ENCODE measurements at regions not wholly inside any gene's neighbourhood (a gene's known extent, or its start where the extent isn't known, plus 50 kb on each side); places are given as distances from the start of the nearest gene placed in this dataset.
"Not testable (repeated sequence)": the region's sequence is repeated elsewhere in the genome, so short reads cannot be mapped to it uniquely, and the experiment has no call there.

GRCh38 chrX:11888421-11888820 is 130.4 kb downstream of the MSL3 start:
- Histone ChIP-seq H3K4me2 (ENCODE audit: low read depth, low read length, poor library complexity, severe bottlenecking) (no peak overlapping the region), H3K9me3 (ENCODE audit: low read length) (no peaks in the 10 kb centered on the region), H3K9ac (ENCODE audit: low read length) (no peak overlapping the region), H3K9me2 (replicated peaks; ENCODE audit: insufficient read depth, low read length) (0 out of 2 replicates have a peak, but pooled peaks cover 2% of the 10 kb centered on the region), H3K27me3 (ENCODE audit: low read length) (no peaks in the 10 kb centered on the region), H3K4me1 (ENCODE audit: low read length) (no peaks in the 10 kb centered on the region), H4K20me1 (ENCODE audit: insufficient read depth, low read depth, low read length) (no peaks in the 10 kb centered on the region), H3K4me3 (ENCODE audit: low read length) (no peak overlapping the region), H2AFZ (ENCODE audit: low read length) (no peak overlapping the region), H3K79me2 (ENCODE audit: low read length) (no peaks in the 10 kb centered on the region), H3K27ac (ENCODE audit: low read length) (no peak overlapping the region), H3K36me3 (ENCODE audit: insufficient read depth, low read length) (no peaks in the 10 kb centered on the region)
- no peak for DNase-seq

- H4K20me1 ChIP-seq (ENCODE audit: insufficient read depth, low read depth, low read length), result no peaks in the 10 kb centered on the region
- H2AFZ ChIP-seq (ENCODE audit: low read length), result no peak overlapping the region
- no peaks in the 10 kb centered on the region for H3K4me1 ChIP-seq (ENCODE audit: low read length)
- no peak for DNase-seq
- H3K9ac ChIP-seq (ENCODE audit: low read length), result no peak overlapping the region
- H3K27ac ChIP-seq (ENCODE audit: low read length), result no peak overlapping the region
- H3K79me2 ChIP-seq (ENCODE audit: low read length), result no peaks in the 10 kb centered on the region
- H3K9me3 ChIP-seq (ENCODE audit: low read length), result no peaks in the 10 kb centered on the region
- H3K27me3 ChIP-seq (ENCODE audit: low read length), result no peaks in the 10 kb centered on the region
- no peaks in the 10 kb centered on the region for H3K36me3 ChIP-seq (ENCODE audit: insufficient read depth, low read length)
- 0 out of 2 replicates have a peak, but pooled peaks cover 2% of the 10 kb centered on the region for H3K9me2 ChIP-seq (replicated peaks; ENCODE audit: insufficient read depth, low read length)
- H3K4me2 ChIP-seq (ENCODE audit: low read depth, low read length, poor library complexity, severe bottlenecking), result no peak overlapping the region
- no peak overlapping the region for H3K4me3 ChIP-seq (ENCODE audit: low read length)
Measured at GRCh38 chrX:11889791-11890190, 131.8 kb downstream of the MSL3 start.

GRCh38 chrX:11890836-11891514 is 132.9 kb downstream of the MSL3 start:
- no peak overlapping the region for H2AFZ ChIP-seq (ENCODE audit: low read length)
- H3K27ac ChIP-seq (ENCODE audit: low read length), result no peak overlapping the region
- no peaks in the 10 kb centered on the region for H3K9me3 ChIP-seq (ENCODE audit: low read length)
- H3K36me3 ChIP-seq (ENCODE audit: insufficient read depth, low read length), result no peaks in the 10 kb centered on the region
- H3K9ac ChIP-seq (ENCODE audit: low read length), result no peak overlapping the region
- H3K9me2 ChIP-seq (replicated peaks; ENCODE audit: insufficient read depth, low read length), result 0 out of 2 replicates have a peak, but pooled peaks cover 2% of the 10 kb centered on the region
- DNase-seq, result no peak
- no peaks in the 10 kb centered on the region for H4K20me1 ChIP-seq (ENCODE audit: insufficient read depth, low read depth, low read length)
- no peaks in the 10 kb centered on the region for H3K4me1 ChIP-seq (ENCODE audit: low read length)
- H3K4me3 ChIP-seq (ENCODE audit: low read length), result no peak overlapping the region
- H3K4me2 ChIP-seq (ENCODE audit: low read depth, low read length, poor library complexity, severe bottlenecking), result no peak overlapping the region
- no peaks in the 10 kb centered on the region for H3K27me3 ChIP-seq (ENCODE audit: low read length)
- H3K79me2 ChIP-seq (ENCODE audit: low read length), result no peaks in the 10 kb centered on the region

- no peak overlapping the region for H3K9ac ChIP-seq (ENCODE audit: low read length)
- no peaks in the 10 kb centered on the region for H3K4me1 ChIP-seq (ENCODE audit: low read length)
- H3K4me2 ChIP-seq (ENCODE audit: low read depth, low read length, poor library complexity, severe bottlenecking), result no peak overlapping the region
- no peaks in the 10 kb centered on the region for H4K20me1 ChIP-seq (ENCODE audit: insufficient read depth, low read depth, low read length)
- DNase-seq, result no peak
- 0 out of 2 replicates have a peak, but pooled peaks cover 2% of the 10 kb centered on the region for H3K9me2 ChIP-seq (replicated peaks; ENCODE audit: insufficient read depth, low read length)
- no peaks in the 10 kb centered on the region for H3K27me3 ChIP-seq (ENCODE audit: low read length)
- no peak overlapping the region for H3K27ac ChIP-seq (ENCODE audit: low read length)
- no peaks in the 10 kb centered on the region for H3K36me3 ChIP-seq (ENCODE audit: insufficient read depth, low read length)
- H3K79me2 ChIP-seq (ENCODE audit: low read length), result no peaks in the 10 kb centered on the region
- no peak overlapping the region for H2AFZ ChIP-seq (ENCODE audit: low read length)
- no peak overlapping the region for H3K4me3 ChIP-seq (ENCODE audit: low read length)
- H3K9me3 ChIP-seq (ENCODE audit: low read length), result no peaks in the 10 kb centered on the region
Measured at GRCh38 chrX:11893933-11894710, 136.1 kb downstream of the MSL3 start.

GRCh38 chrX:11899091-11899490 is 141.1 kb downstream of the MSL3 start:
- Histone ChIP-seq H4K20me1 (ENCODE audit: insufficient read depth, low read depth, low read length) (no peaks in the 10 kb centered on the region), H3K4me1 (ENCODE audit: low read length) (no peaks in the 10 kb centered on the region), H3K4me2 (ENCODE audit: low read depth, low read length, poor library complexity, severe bottlenecking) (no peak overlapping the region), H3K9me2 (replicated peaks; ENCODE audit: insufficient read depth, low read length) (no peaks in the 10 kb centered on the region), H3K79me2 (ENCODE audit: low read length) (no peaks in the 10 kb centered on the region), H3K36me3 (ENCODE audit: insufficient read depth, low read length) (no peaks in the 10 kb centered on the region), H3K27me3 (ENCODE audit: low read length) (no peaks in the 10 kb centered on the region), H2AFZ (ENCODE audit: low read length) (no peak overlapping the region), H3K27ac (ENCODE audit: low read length) (no peak overlapping the region), H3K9ac (ENCODE audit: low read length) (no peak overlapping the region), H3K9me3 (ENCODE audit: low read length) (no peaks in the 10 kb centered on the region), H3K4me3 (ENCODE audit: low read length) (no peak overlapping the region)
- DNase-seq, result no peak

- not testable (repeated sequence) for H3K9ac ChIP-seq (ENCODE audit: low read length); H2AFZ ChIP-seq (ENCODE audit: low read length); H4K20me1 ChIP-seq (ENCODE audit: insufficient read depth, low read depth, low read length); H3K4me3 ChIP-seq (ENCODE audit: low read length); H3K27ac ChIP-seq (ENCODE audit: low read length); H3K79me2 ChIP-seq (ENCODE audit: low read length); H3K4me2 ChIP-seq (ENCODE audit: low read depth, low read length, poor library complexity, severe bottlenecking); DNase-seq; H3K9me3 ChIP-seq (ENCODE audit: low read length); H3K27me3 ChIP-seq (ENCODE audit: low read length); H3K36me3 ChIP-seq (ENCODE audit: insufficient read depth, low read length); H3K9me2 ChIP-seq (replicated peaks; ENCODE audit: insufficient read depth, low read length); H3K4me1 ChIP-seq (ENCODE audit: low read length)
Measured at GRCh38 chrX:11905933-11906332, 147.9 kb downstream of the MSL3 start.

- no peak overlapping the region for H3K27ac ChIP-seq (ENCODE audit: low read length)
- no peak overlapping the region for H2AFZ ChIP-seq (ENCODE audit: low read length)
- H3K27me3 ChIP-seq (ENCODE audit: low read length), result no peaks in the 10 kb centered on the region
- peak; percentile 76 for DNase-seq
- H3K79me2 ChIP-seq (ENCODE audit: low read length), result no peaks in the 10 kb centered on the region
- H3K9me3 ChIP-seq (ENCODE audit: low read length), result peaks cover 4% of the 10 kb centered on the region; the same call in 1 of the 2 replicates
- no peaks in the 10 kb centered on the region for H4K20me1 ChIP-seq (ENCODE audit: insufficient read depth, low read depth, low read length)
- H3K9me2 ChIP-seq (replicated peaks; ENCODE audit: insufficient read depth, low read length), result no peaks in the 10 kb centered on the region
- no peaks in the 10 kb centered on the region for H3K4me1 ChIP-seq (ENCODE audit: low read length)
- H3K4me3 ChIP-seq (ENCODE audit: low read length), result no peak overlapping the region
- H3K9ac ChIP-seq (ENCODE audit: low read length), result no peak overlapping the region
- H3K4me2 ChIP-seq (ENCODE audit: low read depth, low read length, poor library complexity, severe bottlenecking), result no peak overlapping the region
- H3K36me3 ChIP-seq (ENCODE audit: insufficient read depth, low read length), result no peaks in the 10 kb centered on the region
Measured at GRCh38 chrX:11908371-11908770, 150.3 kb downstream of the MSL3 start.

GRCh38 chrX:11913001-11913400 is 155.0 kb downstream of the MSL3 start:
- no peak for DNase-seq
- Histone ChIP-seq H3K27ac (ENCODE audit: low read length) (no peak overlapping the region), H2AFZ (ENCODE audit: low read length) (no peak overlapping the region), H3K9me3 (ENCODE audit: low read length) (no peaks in the 10 kb centered on the region), H3K9ac (ENCODE audit: low read length) (no peak overlapping the region), H3K4me3 (ENCODE audit: low read length) (no peak overlapping the region), H3K36me3 (ENCODE audit: insufficient read depth, low read length) (no peaks in the 10 kb centered on the region), H4K20me1 (ENCODE audit: insufficient read depth, low read depth, low read length) (no peaks in the 10 kb centered on the region), H3K9me2 (replicated peaks; ENCODE audit: insufficient read depth, low read length) (no peaks in the 10 kb centered on the region), H3K79me2 (ENCODE audit: low read length) (no peaks in the 10 kb centered on the region), H3K4me1 (ENCODE audit: low read length) (no peaks in the 10 kb centered on the region; the same call in 1 of the 2 replicates), H3K4me2 (ENCODE audit: low read depth, low read length, poor library complexity, severe bottlenecking) (no peak overlapping the region), H3K27me3 (ENCODE audit: low read length) (no peaks in the 10 kb centered on the region)
